ENCODE measurements at regions not wholly inside any gene's neighbourhood (a gene's known extent, or its start where the extent isn't known, plus 50 kb on each side); places are given as distances from the start of the nearest gene placed in this dataset.

DNA sequence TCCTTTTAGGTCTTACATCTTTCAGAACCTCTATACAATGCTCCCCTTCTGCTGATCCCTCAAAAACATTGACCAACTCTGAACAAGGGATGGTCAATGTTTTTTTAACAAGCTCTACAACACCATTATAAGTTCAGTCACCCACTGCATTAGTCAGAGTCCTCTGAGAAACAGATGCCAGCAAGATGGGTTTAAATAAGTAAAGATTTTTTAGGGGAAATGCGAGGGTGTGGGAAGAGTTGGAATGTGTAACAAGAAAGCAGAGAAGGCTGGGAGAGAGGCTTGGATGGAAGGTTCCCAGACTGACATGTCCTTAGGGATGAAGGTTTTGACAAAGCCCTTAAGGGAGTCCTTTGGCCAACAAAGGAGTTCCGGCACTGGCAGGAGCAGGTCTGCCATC is 478.3 kb downstream of the FRK start:
- no peak for TF ChIP-seq CTCF (IDR thresholded peaks at IDR 0.05)
- no peak for TF ChIP-seq REST (IDR thresholded peaks at IDR 0.05; ENCODE audit: insufficient read depth in 1 of 2, low read depth in 2 of 2, low read length in 1 of 2)
- no peak for TF ChIP-seq TCF7L2 (IDR thresholded peaks at IDR 0.05; ENCODE audit: low read depth, low read length)
- no peak for TF ChIP-seq SIN3A (IDR thresholded peaks at IDR 0.05; ENCODE audit: borderline replicate concordance, insufficient read depth, low read depth, low read length)
